Ovary (tissue), 3 donors: ENCODE measurements at regions not wholly inside any gene's neighbourhood (a gene's known extent, or its start where the extent isn't known, plus 50 kb on each side); places are given as distances from the start of the nearest gene placed in this dataset.

Experiments used
- CTCF ChIP-seq, 3 donors: fragments of 450-650 bp in 2 of 3; fragments of 200-600 bp in 1 of 3; IDR thresholded peaks; one replicate each; pipeline versions ENCODE4 v1.5.1 to v1.8.0; 2016 to 2022; ENCODE audit warnings: antibody characterized with exemption in 3 of 3, mild to moderate bottlenecking in 1 of 3
- POLR2A ChIP-seq: fragments of 450-650 bp; IDR thresholded peaks from one replicate; pipeline ENCODE4 v1.6.1; 2017; ENCODE audit warnings: antibody characterized with exemption, mild to moderate bottlenecking, moderate library complexity
- donor health status: DM: no; HTN: no; CAD: no.

DNA sequence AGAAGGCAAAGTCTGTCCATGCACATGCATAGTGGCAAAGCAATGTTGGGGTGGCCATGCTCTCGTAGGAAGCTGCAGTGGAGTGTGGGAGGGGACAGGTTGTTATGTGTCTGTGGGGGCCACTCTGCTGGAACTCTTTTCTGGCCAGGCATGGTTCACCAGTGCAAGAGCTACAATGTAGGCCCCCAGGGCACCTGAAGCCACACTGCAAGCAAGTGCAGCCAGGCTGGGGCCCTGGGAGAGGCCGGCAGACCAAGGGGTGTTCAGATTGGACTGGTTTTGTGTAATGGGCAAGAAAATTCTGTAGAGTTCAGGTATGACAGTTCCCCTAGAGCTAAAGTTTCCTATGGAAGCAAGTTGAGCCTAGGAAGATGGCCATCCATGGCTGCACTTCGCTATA lies 97.0 kb upstream of the ZC4H2 start:
- no peak for TF ChIP-seq POLR2A
- no peak for TF ChIP-seq CTCF (IDR thresholded peaks at IDR 0.05)
